Activated B cell treated with CpG ODN at 0.5 μM for 24 hours (primary cell): ENCODE measurements at regions not wholly inside any gene's neighbourhood (a gene's known extent, or its start where the extent isn't known, plus 50 kb on each side); places are given as distances from the start of the nearest gene placed in this dataset.

Experiments
- ATAC-seq: fragments of 200-7000 bp; cut with Tn5 transposase; one replicate; pipeline ENCODE4 v1.10.0; 2021; ENCODE audit warnings: low read depth, mild to moderate bottlenecking, moderate library complexity
- CTCF ChIA-PET: fragments of 350-600 bp; sonication (Branson Sonifier 250); formaldehyde crosslinking; loops from one replicate; lab custom pipeline; 2021; ENCODE audit warnings: antibody characterized with exemption; lab: Charles Lee
- POLR2A ChIA-PET: fragments of 350-600 bp; sonication (Branson Sonifier 250); formaldehyde crosslinking; loops from one replicate; lab custom pipeline; 2021; ENCODE audit warnings: antibody characterized with exemption; lab: Charles Lee
- DNase-seq: peaks from one replicate; pipeline ENCODE4 v3.0.0; 2022
- H3K27ac Mint-ChIP-seq: one replicate; pipeline ENCODE4 v1.8.0; 2020; ENCODE audit warnings: mixed read lengths
- H3K27me3 Mint-ChIP-seq: one replicate; pipeline ENCODE4 v1.8.0; 2021; ENCODE audit warnings: mixed read lengths
- H3K36me3 Mint-ChIP-seq: one replicate; pipeline ENCODE4 v1.8.0; 2021; ENCODE audit warnings: low read depth, mixed read lengths
- H3K4me1 Mint-ChIP-seq: one replicate; pipeline ENCODE4 v1.8.0; 2021; ENCODE audit warnings: mixed read lengths
- H3K4me3 Mint-ChIP-seq: one replicate; pipeline ENCODE4 v1.8.0; 2020; ENCODE audit warnings: mild to moderate bottlenecking, mixed read lengths
- H3K9me3 Mint-ChIP-seq: one replicate; pipeline ENCODE4 v1.8.0; 2020; ENCODE audit warnings: mixed read lengths
- intact Hi-C: fragments of 100-400 bp; cut with micrococcal nuclease; formaldehyde crosslinking; loops from one replicate; pipeline ENCODE4 v1.15.1; 2024
- TF ChIP-seq, protein P1 (sequence below): fragments of 200-600 bp; IDR thresholded peaks from one replicate; pipeline ENCODE4 v1.8.0; 2022; ENCODE audit warnings: antibody characterized with exemption, mild to moderate bottlenecking

GRCh38 chr5:100452126-100452525 lies 83.0 kb upstream of the FAM174A start:
- intact Hi-C loops = no loop called here
- POLR2A ChIA-PET = no interaction called here
- TF ChIP-seq, protein P1, sequence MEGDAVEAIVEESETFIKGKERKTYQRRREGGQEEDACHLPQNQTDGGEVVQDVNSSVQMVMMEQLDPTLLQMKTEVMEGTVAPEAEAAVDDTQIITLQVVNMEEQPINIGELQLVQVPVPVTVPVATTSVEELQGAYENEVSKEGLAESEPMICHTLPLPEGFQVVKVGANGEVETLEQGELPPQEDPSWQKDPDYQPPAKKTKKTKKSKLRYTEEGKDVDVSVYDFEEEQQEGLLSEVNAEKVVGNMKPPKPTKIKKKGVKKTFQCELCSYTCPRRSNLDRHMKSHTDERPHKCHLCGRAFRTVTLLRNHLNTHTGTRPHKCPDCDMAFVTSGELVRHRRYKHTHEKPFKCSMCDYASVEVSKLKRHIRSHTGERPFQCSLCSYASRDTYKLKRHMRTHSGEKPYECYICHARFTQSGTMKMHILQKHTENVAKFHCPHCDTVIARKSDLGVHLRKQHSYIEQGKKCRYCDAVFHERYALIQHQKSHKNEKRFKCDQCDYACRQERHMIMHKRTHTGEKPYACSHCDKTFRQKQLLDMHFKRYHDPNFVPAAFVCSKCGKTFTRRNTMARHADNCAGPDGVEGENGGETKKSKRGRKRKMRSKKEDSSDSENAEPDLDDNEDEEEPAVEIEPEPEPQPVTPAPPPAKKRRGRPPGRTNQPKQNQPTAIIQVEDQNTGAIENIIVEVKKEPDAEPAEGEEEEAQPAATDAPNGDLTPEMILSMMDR = no peak
- no peak for ATAC-seq
- H3K4me3 Mint-ChIP-seq = no peak overlapping the region
- no peak overlapping the region for H3K27ac Mint-ChIP-seq
- no peaks in the 10 kb centered on the region for H3K4me1 Mint-ChIP-seq
- H3K27me3 Mint-ChIP-seq = no peaks in the 10 kb centered on the region
- CTCF ChIA-PET = no interaction called here
- no peaks in the 10 kb centered on the region for H3K36me3 Mint-ChIP-seq
- H3K9me3 Mint-ChIP-seq = no peaks in the 10 kb centered on the region
- DNase-seq = no peak

GRCh38 chr5:100448111-100448528 lies 87.1 kb upstream of the FAM174A start:
- no peaks in the 10 kb centered on the region for H3K27me3 Mint-ChIP-seq
- H3K4me1 Mint-ChIP-seq = no peaks in the 10 kb centered on the region
- POLR2A ChIA-PET = no interaction called here
- H3K36me3 Mint-ChIP-seq = no peaks in the 10 kb centered on the region
- ATAC-seq = no peak
- TF ChIP-seq, protein P1 = no peak
- intact Hi-C loops = no loop called here
- H3K9me3 Mint-ChIP-seq = no peaks in the 10 kb centered on the region
- DNase-seq = no peak
- no peak overlapping the region for H3K4me3 Mint-ChIP-seq
- CTCF ChIA-PET = no interaction called here
- no peak overlapping the region for H3K27ac Mint-ChIP-seq

- no peak for DNase-seq
- TF ChIP-seq, protein P1 = no peak
- intact Hi-C loops = no loop called here
- POLR2A ChIA-PET = no interaction called here
- Mint-ChIP-seq H3K9me3 (no peaks in the 10 kb centered on the region), H3K4me1 (no peaks in the 10 kb centered on the region), H3K36me3 (no peaks in the 10 kb centered on the region), H3K27ac (no peak overlapping the region), H3K27me3 (no peaks in the 10 kb centered on the region), H3K4me3 (no peak overlapping the region)
- CTCF ChIA-PET = no interaction called here
- no peak for ATAC-seq
Observed at GRCh38 chr5:100446879-100447430, 88.2 kb upstream of the FAM174A start.

DNA sequence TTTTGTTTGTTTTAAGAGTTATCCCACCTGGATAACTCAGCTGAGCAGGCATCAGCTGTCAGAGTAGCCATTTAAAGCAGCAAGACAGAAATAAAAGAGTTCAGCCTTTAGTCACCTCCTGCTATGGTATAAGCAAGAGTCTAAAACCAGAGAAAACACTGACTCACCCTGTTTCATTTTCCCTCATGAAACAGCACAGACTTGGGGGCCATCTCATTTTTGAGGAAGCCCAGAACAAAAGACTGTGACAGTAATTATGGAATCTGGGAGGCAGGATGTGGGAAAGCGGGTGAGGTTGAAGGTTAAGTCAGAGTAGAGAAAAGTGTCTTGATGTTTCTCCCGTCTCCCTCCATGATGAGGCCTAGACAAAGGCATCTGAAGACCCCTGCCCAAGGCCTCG lies 90.2 kb upstream of the FAM174A start:
- no peak for ATAC-seq
- ChIA-PET CTCF (no interaction called here), POLR2A (no interaction called here)
- TF ChIP-seq, protein P1 = no peak
- no peaks in the 10 kb centered on the region for H3K36me3 Mint-ChIP-seq
- DNase-seq = no peak
- no peak overlapping the region for H3K4me3 Mint-ChIP-seq
- H3K4me1 Mint-ChIP-seq = no peaks in the 10 kb centered on the region
- no peaks in the 10 kb centered on the region for H3K9me3 Mint-ChIP-seq
- H3K27ac Mint-ChIP-seq = no peak overlapping the region
- no peaks in the 10 kb centered on the region for H3K27me3 Mint-ChIP-seq
- intact Hi-C loops = no loop called here

DNA sequence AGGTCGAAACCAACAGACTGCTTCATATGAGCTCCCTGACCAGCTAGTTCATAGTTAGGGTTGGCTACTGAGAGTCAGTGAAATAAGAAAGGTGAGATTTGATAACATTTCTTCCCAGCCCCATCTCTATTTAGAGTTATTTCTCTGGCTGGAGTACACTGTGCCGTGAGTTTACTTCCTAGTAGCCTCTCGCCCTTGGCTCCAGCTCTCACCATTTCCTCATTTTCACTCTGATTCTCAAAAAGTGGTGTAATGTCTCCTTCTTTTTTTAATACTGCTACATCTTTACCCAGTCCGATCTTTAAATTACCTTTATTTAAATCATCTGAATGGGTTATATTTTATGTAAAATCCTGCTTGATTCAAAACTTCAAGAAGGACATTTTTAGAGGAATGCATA lies 100.4 kb upstream of the FAM174A start:
- intact Hi-C loops = loop anchor here (5.0 to 10.0 kb wide), 2 partner anchors 1328 to 1790 kb away; no protein-coding TSS in a partner anchor
- Mint-ChIP-seq H3K27ac (no peak overlapping the region), H3K27me3 (peaks cover 4% of the 10 kb centered on the region), H3K4me3 (no peak overlapping the region), H3K9me3 (no peaks in the 10 kb centered on the region), H3K36me3 (no peaks in the 10 kb centered on the region), H3K4me1 (no peaks in the 10 kb centered on the region)
- POLR2A ChIA-PET = no interaction called here
- TF ChIP-seq, protein P1 = no peak
- ATAC-seq = no peak
- DNase-seq = no peak
- CTCF ChIA-PET = no interaction called here
